MM.1S (cell line): ENCODE measurements at regions not wholly inside any gene's neighbourhood (a gene's known extent, or its start where the extent isn't known, plus 50 kb on each side); places are given as distances from the start of the nearest gene placed in this dataset.

Source experiments
- DNase-seq: peaks from one replicate; pipeline ENCODE4 v3.0.0-alpha.2; 2015
- H2AFZ ChIP-seq: fragments of 300-600 bp; sonication (generic); 2 replicates; pipeline ENCODE4 v1.6.0; 2016; ENCODE audit warnings: antibody characterized with exemption, low read length
- H3F3A ChIP-seq: fragments of 300-600 bp; sonication (generic); 2 replicates; pipeline ENCODE4 v1.6.1; 2016; ENCODE audit warnings: mild to moderate bottlenecking, antibody characterized with exemption, low read length, moderate library complexity, mixed read lengths; ENCODE audit not compliant: insufficient read depth
- H3K27ac ChIP-seq: fragments of 300-600 bp; sonication (generic); 2 replicates; pipeline ENCODE4 v1.5.1; 2016; ENCODE audit warnings: mild to moderate bottlenecking, low read length
- H3K27me3 ChIP-seq: fragments of 300-600 bp; sonication (generic); replicated peaks from 2 replicates; pipeline ENCODE4 v1.6.0; 2016; ENCODE audit warnings: low read length; ENCODE audit not compliant: insufficient read depth
- H3K36me3 ChIP-seq: fragments of 300-600 bp; sonication (generic); replicated peaks from 2 replicates; pipeline ENCODE4 v1.6.1; 2016; ENCODE audit warnings: mild to moderate bottlenecking, low read length, mixed read lengths; ENCODE audit not compliant: insufficient read depth
- H3K4me1 ChIP-seq: fragments of 300-600 bp; sonication (generic); 2 replicates; pipeline ENCODE4 v1.6.1; 2016; ENCODE audit warnings: low read length, mixed read lengths
- H3K4me2 ChIP-seq: fragments of 300-600 bp; sonication (generic); 2 replicates; pipeline ENCODE4 v1.6.0; 2016; ENCODE audit warnings: low read depth, low read length
- H3K4me3 ChIP-seq: fragments of 300-600 bp; sonication (generic); 2 replicates; pipeline ENCODE4 v1.5.1; 2016; ENCODE audit warnings: low read length, mixed read lengths
- H3K79me2 ChIP-seq: fragments of 300-600 bp; sonication (generic); 2 replicates; pipeline ENCODE4 v1.6.1; 2016; ENCODE audit warnings: mixed run types, low read length, mixed read lengths
- H3K9ac ChIP-seq: fragments of 300-600 bp; sonication (generic); 2 replicates; pipeline ENCODE4 v1.6.1; 2016; ENCODE audit warnings: low read length, mixed read lengths
- H3K9me2 ChIP-seq: fragments of 300-600 bp; sonication (generic); replicated peaks from 2 replicates; pipeline ENCODE4 v1.6.1; 2016; ENCODE audit warnings: mild to moderate bottlenecking, low read length, mixed read lengths; ENCODE audit not compliant: insufficient read depth
- H3K9me3 ChIP-seq: fragments of 300-600 bp; sonication (generic); replicated peaks from 2 replicates; pipeline ENCODE4 v1.6.1; 2016; ENCODE audit warnings: mild to moderate bottlenecking, low read length, mixed read lengths; ENCODE audit not compliant: insufficient read depth
- H4K20me1 ChIP-seq: fragments of 300-600 bp; sonication (generic); 2 replicates; pipeline ENCODE4 v1.6.1; 2016; ENCODE audit warnings: mild to moderate bottlenecking, low read length, moderate library complexity, mixed read lengths; ENCODE audit not compliant: insufficient read depth
- EZH2 ChIP-seq: fragments of 300-600 bp; sonication (generic); optimal IDR thresholded peaks from 2 replicates; pipeline ENCODE3; 2017; ENCODE audit warnings: low read depth, mild to moderate bottlenecking, antibody characterized with exemption, low read length, mixed read lengths
- EZH2phosphoT487 ChIP-seq: fragments of 300-600 bp; sonication (generic); IDR thresholded peaks from 2 replicates; pipeline ENCODE4 v1.6.1; 2018; ENCODE audit warnings: antibody characterized with exemption, low read length
- TF ChIP-seq, protein P1 (sequence below): fragments of 300-600 bp; sonication (generic); IDR thresholded peaks from 2 replicates; pipeline ENCODE4 v1.5.1; 2016; ENCODE audit warnings: antibody characterized with exemption, low read length, mixed read lengths

DNA sequence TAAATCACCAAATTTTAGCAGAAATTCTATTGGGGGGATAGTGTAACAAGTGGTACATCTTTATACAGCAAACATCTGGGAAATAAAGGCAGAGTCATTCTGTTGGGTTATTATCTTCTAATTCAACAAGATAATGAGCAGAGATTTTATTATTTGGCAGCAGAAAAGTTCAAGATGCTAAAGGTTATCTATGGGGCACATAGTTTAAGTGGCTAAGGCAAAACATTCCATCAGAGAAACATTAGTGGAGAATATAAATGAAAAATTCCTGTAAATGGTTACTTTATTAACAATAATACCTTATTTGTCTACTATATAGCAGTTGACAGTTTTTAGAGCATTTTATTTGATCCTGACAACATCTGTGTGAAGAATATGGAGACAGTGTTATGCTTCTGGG, 815.7 kb downstream of the NCAM2 start:
- no peaks in the 10 kb centered on the region for H4K20me1 ChIP-seq
- H3F3A ChIP-seq: no peaks in the 10 kb centered on the region
- H3K27ac ChIP-seq: no peak overlapping the region
- no peak overlapping the region for H2AFZ ChIP-seq
- H3K9me2 ChIP-seq: no peaks in the 10 kb centered on the region
- H3K4me1 ChIP-seq: no peaks in the 10 kb centered on the region
- no peak for TF ChIP-seq EZH2phosphoT487
- TF ChIP-seq EZH2: no peak
- TF ChIP-seq, protein P1, sequence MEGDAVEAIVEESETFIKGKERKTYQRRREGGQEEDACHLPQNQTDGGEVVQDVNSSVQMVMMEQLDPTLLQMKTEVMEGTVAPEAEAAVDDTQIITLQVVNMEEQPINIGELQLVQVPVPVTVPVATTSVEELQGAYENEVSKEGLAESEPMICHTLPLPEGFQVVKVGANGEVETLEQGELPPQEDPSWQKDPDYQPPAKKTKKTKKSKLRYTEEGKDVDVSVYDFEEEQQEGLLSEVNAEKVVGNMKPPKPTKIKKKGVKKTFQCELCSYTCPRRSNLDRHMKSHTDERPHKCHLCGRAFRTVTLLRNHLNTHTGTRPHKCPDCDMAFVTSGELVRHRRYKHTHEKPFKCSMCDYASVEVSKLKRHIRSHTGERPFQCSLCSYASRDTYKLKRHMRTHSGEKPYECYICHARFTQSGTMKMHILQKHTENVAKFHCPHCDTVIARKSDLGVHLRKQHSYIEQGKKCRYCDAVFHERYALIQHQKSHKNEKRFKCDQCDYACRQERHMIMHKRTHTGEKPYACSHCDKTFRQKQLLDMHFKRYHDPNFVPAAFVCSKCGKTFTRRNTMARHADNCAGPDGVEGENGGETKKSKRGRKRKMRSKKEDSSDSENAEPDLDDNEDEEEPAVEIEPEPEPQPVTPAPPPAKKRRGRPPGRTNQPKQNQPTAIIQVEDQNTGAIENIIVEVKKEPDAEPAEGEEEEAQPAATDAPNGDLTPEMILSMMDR: no peak
- H3K79me2 ChIP-seq: no peaks in the 10 kb centered on the region
- H3K4me3 ChIP-seq: no peak overlapping the region
- H3K9ac ChIP-seq: no peak overlapping the region
- no peaks in the 10 kb centered on the region for H3K36me3 ChIP-seq
- DNase-seq: no peak
- no peaks in the 10 kb centered on the region for H3K9me3 ChIP-seq
- no peak overlapping the region for H3K4me2 ChIP-seq
- H3K27me3 ChIP-seq: no peaks in the 10 kb centered on the region

DNA sequence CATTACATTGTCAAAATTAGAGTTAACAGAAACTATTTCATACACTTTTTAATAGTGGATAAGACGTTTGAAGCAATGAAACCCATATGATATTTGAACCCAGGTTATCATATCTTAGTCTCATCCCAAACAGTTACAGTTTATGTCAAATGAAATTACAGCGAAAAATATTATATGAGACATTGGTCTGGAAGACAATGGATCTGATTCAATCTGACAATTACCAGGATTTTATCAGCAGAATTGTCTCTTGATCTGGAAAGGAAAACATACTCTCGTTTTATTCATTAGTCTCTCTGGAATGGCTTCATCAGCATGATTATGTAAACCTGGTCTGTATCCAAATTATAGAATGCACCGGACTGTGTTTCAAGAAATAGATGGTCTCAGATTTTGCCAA, 818.6 kb downstream of the NCAM2 start:
- Histone ChIP-seq H3K9me2 (no peaks in the 10 kb centered on the region), H3K9me3 (no peaks in the 10 kb centered on the region), H2AFZ (no peak overlapping the region), H3K36me3 (no peaks in the 10 kb centered on the region), H3K4me1 (no peaks in the 10 kb centered on the region), H3K4me3 (no peak overlapping the region), H3K27ac (no peak overlapping the region), H4K20me1 (no peaks in the 10 kb centered on the region), H3K4me2 (no peak overlapping the region), H3K9ac (no peak overlapping the region), H3K79me2 (no peaks in the 10 kb centered on the region), H3K27me3 (no peaks in the 10 kb centered on the region), H3F3A (no peaks in the 10 kb centered on the region)
- no peak for TF ChIP-seq EZH2
- TF ChIP-seq, protein P1: no peak
- no peak for TF ChIP-seq EZH2phosphoT487
- DNase-seq: no peak

DNA sequence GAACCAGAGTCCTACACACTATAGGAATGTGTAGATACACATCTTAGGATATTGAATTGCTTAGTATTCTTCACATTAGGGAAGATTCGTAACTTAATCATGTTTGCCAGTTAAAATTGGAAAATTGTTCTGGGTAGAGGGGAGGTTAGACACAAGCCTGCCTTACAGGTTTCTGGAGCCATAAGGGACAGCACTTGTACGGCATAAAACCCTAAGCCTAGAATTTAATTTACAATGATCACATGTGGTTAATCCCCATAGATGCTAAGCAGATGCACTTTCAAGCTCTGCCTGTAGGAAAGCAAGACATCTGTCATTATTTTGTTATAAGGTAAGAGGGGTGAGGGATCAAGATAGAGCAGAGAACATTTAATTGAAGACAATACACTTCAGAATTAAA, 820.7 kb downstream of the NCAM2 start:
- TF ChIP-seq, protein P1: no peak
- H3K4me2 ChIP-seq: no peak overlapping the region
- H3K36me3 ChIP-seq: no peaks in the 10 kb centered on the region
- no peak for DNase-seq
- H3K9me3 ChIP-seq: no peaks in the 10 kb centered on the region
- H3K27ac ChIP-seq: no peak overlapping the region
- no peak overlapping the region for H2AFZ ChIP-seq
- H4K20me1 ChIP-seq: no peaks in the 10 kb centered on the region
- H3K4me3 ChIP-seq: no peak overlapping the region
- H3K79me2 ChIP-seq: no peaks in the 10 kb centered on the region
- no peaks in the 10 kb centered on the region for H3K27me3 ChIP-seq
- no peaks in the 10 kb centered on the region for H3F3A ChIP-seq
- no peaks in the 10 kb centered on the region for H3K4me1 ChIP-seq
- no peaks in the 10 kb centered on the region for H3K9me2 ChIP-seq
- H3K9ac ChIP-seq: no peak overlapping the region

DNA sequence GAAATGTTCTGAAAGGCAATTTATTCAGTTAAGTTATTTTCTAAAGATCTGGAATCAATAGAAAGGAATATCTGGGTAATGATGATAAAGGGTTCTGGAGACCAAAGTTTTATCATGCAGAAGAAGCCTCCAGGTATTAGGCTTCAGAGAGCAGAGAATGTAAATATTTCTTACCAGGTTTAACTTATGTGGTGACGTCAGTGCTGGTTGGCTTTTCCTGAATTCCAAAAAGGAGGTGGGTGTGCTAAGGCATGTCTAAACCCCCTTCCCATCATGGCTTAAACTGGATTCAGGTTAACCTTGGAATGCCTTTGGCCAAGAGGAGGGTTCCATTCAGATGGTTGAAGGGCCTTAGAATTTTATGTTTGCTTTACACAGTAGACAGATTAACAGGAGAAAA, 829.9 kb downstream of the NCAM2 start:
- Histone ChIP-seq H3K9ac (no peak overlapping the region), H3K79me2 (no peaks in the 10 kb centered on the region), H3K36me3 (no peaks in the 10 kb centered on the region), H3K4me3 (no peak overlapping the region), H2AFZ (no peak overlapping the region), H3F3A (no peaks in the 10 kb centered on the region), H3K4me1 (no peaks in the 10 kb centered on the region), H3K9me3 (no peaks in the 10 kb centered on the region), H3K4me2 (no peak overlapping the region), H3K27ac (no peak overlapping the region), H3K9me2 (no peaks in the 10 kb centered on the region), H3K27me3 (no peaks in the 10 kb centered on the region), H4K20me1 (no peaks in the 10 kb centered on the region)
- TF ChIP-seq, protein P1: no peak
- TF ChIP-seq EZH2phosphoT487 (no peak), EZH2 (no peak)
- no peak for DNase-seq
